ENCODE measurements at regions not wholly inside any gene's neighbourhood (a gene's known extent, or its start where the extent isn't known, plus 50 kb on each side); places are given as distances from the start of the nearest gene placed in this dataset.

GRCh38 chr2:217614498-217614897 lies 388.3 kb downstream of the TNS1 start:
- H3K4me3 ChIP-seq (ENCODE audit: control insufficient read depth, low read depth, low read length), result no peak overlapping the region
- DNase-seq (ENCODE audit: low read depth), result no peak
- TF ChIP-seq CTCF (conservative IDR thresholded peaks at IDR 0.05; ENCODE audit: control insufficient read depth, insufficient read depth, low read depth, low read length), result no peak

GRCh38 chr2:217614096-217614495 lies 388.7 kb downstream of the TNS1 start:
- no peak for TF ChIP-seq CTCF (conservative IDR thresholded peaks at IDR 0.05; ENCODE audit: control insufficient read depth, insufficient read depth, low read depth, low read length)
- DNase-seq (ENCODE audit: low read depth), result no peak

GRCh38 chr2:217612920-217613319 lies 389.9 kb downstream of the TNS1 start:
- TF ChIP-seq CTCF (conservative IDR thresholded peaks at IDR 0.05; ENCODE audit: control insufficient read depth, insufficient read depth, low read depth, low read length), result no peak
- H3K4me3 ChIP-seq (ENCODE audit: control insufficient read depth, low read depth, low read length), result no peak overlapping the region
- no peak for DNase-seq (ENCODE audit: low read depth)

More at GRCh38 chr2:217614096-217614495, 388.7 kb downstream of the TNS1 start:
- H3K4me3 ChIP-seq (ENCODE audit: control insufficient read depth, low read depth, low read length), result no peak overlapping the region

GRCh38 chr2:217612211-217612610 lies 390.6 kb downstream of the TNS1 start:
- H3K4me3 ChIP-seq (ENCODE audit: control insufficient read depth, low read depth, low read length), result no peak overlapping the region
- DNase-seq (ENCODE audit: low read depth), result no peak
- TF ChIP-seq CTCF (conservative IDR thresholded peaks at IDR 0.05; ENCODE audit: control insufficient read depth, insufficient read depth, low read depth, low read length), result no peak

- TF ChIP-seq CTCF (conservative IDR thresholded peaks at IDR 0.05; ENCODE audit: control insufficient read depth, insufficient read depth, low read depth, low read length), result no peak
- DNase-seq (ENCODE audit: low read depth), result no peak
- H3K4me3 ChIP-seq (ENCODE audit: control insufficient read depth, low read depth, low read length), result no peak overlapping the region
These were observed 391.1 kb downstream of the TNS1 start for GRCh38 chr2:217611626-217612127.

- no peak overlapping the region for H3K4me3 ChIP-seq (ENCODE audit: control insufficient read depth, low read depth, low read length)
- no peak for TF ChIP-seq CTCF (conservative IDR thresholded peaks at IDR 0.05; ENCODE audit: control insufficient read depth, insufficient read depth, low read depth, low read length)
- DNase-seq (ENCODE audit: low read depth), result no peak
These were observed 391.7 kb downstream of the TNS1 start for GRCh38 chr2:217611056-217611455.

- no peak overlapping the region for H3K4me3 ChIP-seq (ENCODE audit: control insufficient read depth, low read depth, low read length)
- no peak for DNase-seq (ENCODE audit: low read depth)
- no peak for TF ChIP-seq CTCF (conservative IDR thresholded peaks at IDR 0.05; ENCODE audit: control insufficient read depth, insufficient read depth, low read depth, low read length)
These were observed 392.4 kb downstream of the TNS1 start for GRCh38 chr2:217610401-217610814.
